ENCODE measurements at regions not wholly inside any gene's neighbourhood (a gene's known extent, or its start where the extent isn't known, plus 50 kb on each side); places are given as distances from the start of the nearest gene placed in this dataset.

DNA sequence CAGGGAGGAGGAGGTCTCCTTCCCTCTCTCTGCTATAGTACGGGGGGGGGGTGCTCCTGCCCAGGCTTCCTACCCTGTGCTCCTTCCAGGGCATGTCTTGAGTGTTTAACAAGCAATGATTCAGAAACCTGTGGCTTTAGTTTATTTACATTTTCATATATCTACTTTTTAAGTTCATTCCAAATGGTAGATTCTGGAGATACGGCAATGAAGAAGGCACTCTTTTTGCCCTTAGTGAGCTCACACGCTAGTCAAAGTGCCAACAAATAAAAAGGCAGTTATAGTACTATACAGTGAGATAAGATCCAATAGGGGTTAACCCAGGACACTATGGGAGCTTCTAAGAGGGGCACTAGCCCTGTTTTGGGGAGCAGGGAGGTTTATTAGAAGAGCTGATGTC lies 169.3 kb upstream of the CACNA1E start:
- TF ChIP-seq CTCF (conservative IDR thresholded peaks at IDR 0.05) (no peak), ZFX (IDR thresholded peaks at IDR 0.05) (no peak)

Measured in C4-2B (cell line).